Kidney glomerular epithelial cell (primary cell): ENCODE measurements at regions not wholly inside any gene's neighbourhood (a gene's known extent, or its start where the extent isn't known, plus 50 kb on each side); places are given as distances from the start of the nearest gene placed in this dataset.
A peak's percentile ranks its signal among the peaks of the same experiment; 100 is the strongest.

Source experiments
- DNase-seq: peaks from one replicate; lab custom pipeline; 2025; lab: John Stamatoyannopoulos, UW

- no peak for DNase-seq
These were observed 255.6 kb downstream of the PREX1 start for GRCh38 chr20:48571949-48572847.

- no peak for DNase-seq
These were observed 258.1 kb downstream of the PREX1 start for GRCh38 chr20:48569679-48570078.

GRCh38 chr20:48568520-48568919, 259.3 kb downstream of the PREX1 start:
- no peak for DNase-seq

- DNase-seq = no peak
These were observed 260.7 kb downstream of the PREX1 start for GRCh38 chr20:48567145-48567544.

GRCh38 chr20:48564982-48565539, 262.7 kb downstream of the PREX1 start:
- DNase-seq = no peak

GRCh38 chr20:48563191-48563870, 264.5 kb downstream of the PREX1 start:
- DNase-seq = no peak

- no peak for DNase-seq
These were observed 265.1 kb downstream of the PREX1 start for GRCh38 chr20:48562586-48563116.

- no peak for DNase-seq
These were observed 268.9 kb downstream of the PREX1 start for GRCh38 chr20:48558906-48559305.

- DNase-seq = no peak
These were observed 270.4 kb downstream of the PREX1 start for GRCh38 chr20:48557380-48557779.

GRCh38 chr20:48556956-48557355, 270.8 kb downstream of the PREX1 start:
- no peak for DNase-seq

GRCh38 chr20:48552550-48552949, 275.2 kb downstream of the PREX1 start:
- DNase-seq = no peak

- DNase-seq = no peak
These were observed 277.0 kb downstream of the PREX1 start for GRCh38 chr20:48550814-48551213.

GRCh38 chr20:48547664-48548063, 280.1 kb downstream of the PREX1 start:
- DNase-seq = no peak

GRCh38 chr20:48544402-48545339, 283.1 kb downstream of the PREX1 start:
- no peak for DNase-seq

GRCh38 chr20:48541581-48542071, 286.2 kb downstream of the PREX1 start:
- peak; percentile 34 for DNase-seq

- no peak for DNase-seq
These were observed 288.9 kb downstream of the PREX1 start for GRCh38 chr20:48538856-48539255.

GRCh38 chr20:48538058-48538825, 289.6 kb downstream of the PREX1 start:
- DNase-seq = peak; percentile 94

GRCh38 chr20:48536206-48536605, 291.6 kb downstream of the PREX1 start:
- no peak for DNase-seq

GRCh38 chr20:48535556-48535955, 292.2 kb downstream of the PREX1 start:
- no peak for DNase-seq

GRCh38 chr20:48532028-48532427, 295.8 kb downstream of the PREX1 start:
- DNase-seq = no peak

GRCh38 chr20:48531505-48531904, 296.3 kb downstream of the PREX1 start:
- DNase-seq = no peak
